ENCODE measurements at regions not wholly inside any gene's neighbourhood (a gene's known extent, or its start where the extent isn't known, plus 50 kb on each side); places are given as distances from the start of the nearest gene placed in this dataset.

DNA sequence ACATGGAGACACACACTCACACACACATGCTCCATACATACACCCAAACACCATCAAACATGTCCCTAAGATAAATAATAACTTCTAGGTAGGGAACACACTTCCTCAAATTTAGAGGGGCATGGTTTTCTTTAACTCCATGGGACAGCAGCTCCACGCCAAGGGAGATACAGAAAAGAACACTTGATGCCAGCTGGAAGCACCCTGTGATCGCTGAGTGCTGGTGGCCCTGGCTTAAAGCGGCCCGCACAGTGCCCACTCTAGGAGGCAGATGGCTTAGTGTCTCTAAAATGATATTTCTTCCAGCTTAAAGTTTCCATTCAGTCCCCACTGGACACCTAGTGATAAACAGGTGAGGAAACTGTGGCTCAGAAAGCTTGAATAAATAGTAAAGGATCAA lies 232.9 kb downstream of the UACA start:
- no peak for TF ChIP-seq CTCF (IDR thresholded peaks at IDR 0.05; ENCODE audit: poor library complexity, severe bottlenecking)
- no peak for TF ChIP-seq TAF1 (IDR thresholded peaks at IDR 0.05; ENCODE audit: low read depth)
- TF ChIP-seq EZH2 (IDR thresholded peaks at IDR 0.05; ENCODE audit: borderline replicate concordance, insufficient read depth, low read length, poor library complexity, severe bottlenecking) = no peak
- no peak for TF ChIP-seq MXI1 (conservative IDR thresholded peaks at IDR 0.05; ENCODE audit: poor library complexity, severe bottlenecking)

All from neural cell (in vitro differentiated cells).